AG04449 (cell line): ENCODE measurements at regions not wholly inside any gene's neighbourhood (a gene's known extent, or its start where the extent isn't known, plus 50 kb on each side); places are given as distances from the start of the nearest gene placed in this dataset.
"Not testable (repeated sequence)": the region's sequence is repeated elsewhere in the genome, so short reads cannot be mapped to it uniquely, and the experiment has no call there.

Experiments
- CTCF ChIA-PET: fragments of 350-600 bp; formaldehyde crosslinking; extraction: SDS; loops from one replicate; lab custom pipeline; 2021; ENCODE audit warnings: antibody characterized with exemption; lab: Yijun Ruan, JAX
- POLR2A ChIA-PET: fragments of 400-600, 350-600 bp; formaldehyde crosslinking; extraction: SDS; loops from one replicate; lab custom pipeline; 2020; ENCODE audit warnings: antibody characterized with exemption, inconsistent platforms; lab: Yijun Ruan, JAX
- DNase-seq: peaks from one replicate; pipeline ENCODE4 v3.0.0-alpha.2; 2010; ENCODE audit warnings: low read depth, low spot score
- H3K4me3 ChIP-seq: 2 replicates; pipeline ENCODE4 v1.5.1; 2011; ENCODE audit warnings: low read depth, mild to moderate bottlenecking, control low read depth, low read length
- TF ChIP-seq, protein P1 (sequence below): IDR thresholded peaks from one replicate; pipeline ENCODE4 v1.5.1; 2011; ENCODE audit warnings: mild to moderate bottlenecking, moderate library complexity, low read length, control low read depth, inconsistent platforms; ENCODE audit not compliant: insufficient read depth; ENCODE audit errors: missing control alignments

DNA sequence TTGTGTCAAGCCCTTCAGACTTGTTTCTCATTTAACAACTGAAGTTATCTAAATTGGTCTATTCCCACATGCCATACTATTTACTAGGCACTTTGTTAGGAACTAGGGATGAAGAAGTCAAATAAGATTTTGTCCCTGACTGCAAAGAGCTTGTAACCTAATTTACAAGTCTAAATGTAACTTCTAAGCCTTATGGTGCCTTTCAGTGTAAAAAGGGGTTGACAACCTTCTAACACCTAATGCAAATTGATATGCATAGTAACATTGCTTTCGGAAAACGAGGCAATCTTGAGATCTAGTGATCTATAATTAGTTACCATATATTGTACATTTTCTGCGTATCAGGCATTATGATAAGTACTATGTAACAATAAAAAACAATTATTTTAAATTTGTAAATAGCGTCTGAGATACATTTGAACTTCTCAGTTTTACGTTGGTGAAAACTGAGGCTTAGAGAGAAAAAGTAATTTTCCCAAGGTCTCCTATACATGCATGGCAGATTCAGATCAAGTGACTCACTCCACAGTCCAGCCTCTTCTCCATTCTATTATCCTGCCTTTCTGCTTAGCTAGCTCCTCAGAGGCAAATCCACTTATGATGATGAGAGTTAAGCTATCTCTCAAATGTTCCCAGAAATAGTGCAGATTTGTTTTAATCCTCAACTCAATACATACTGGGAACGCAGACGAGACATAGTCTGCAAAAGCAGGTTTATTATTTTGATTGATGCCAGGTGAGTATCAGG lies 764.9 kb upstream of the SLITRK5 start:
- ChIA-PET POLR2A (no interaction called here), CTCF (no interaction called here)
- DNase-seq: no peak
- TF ChIP-seq, protein P1, sequence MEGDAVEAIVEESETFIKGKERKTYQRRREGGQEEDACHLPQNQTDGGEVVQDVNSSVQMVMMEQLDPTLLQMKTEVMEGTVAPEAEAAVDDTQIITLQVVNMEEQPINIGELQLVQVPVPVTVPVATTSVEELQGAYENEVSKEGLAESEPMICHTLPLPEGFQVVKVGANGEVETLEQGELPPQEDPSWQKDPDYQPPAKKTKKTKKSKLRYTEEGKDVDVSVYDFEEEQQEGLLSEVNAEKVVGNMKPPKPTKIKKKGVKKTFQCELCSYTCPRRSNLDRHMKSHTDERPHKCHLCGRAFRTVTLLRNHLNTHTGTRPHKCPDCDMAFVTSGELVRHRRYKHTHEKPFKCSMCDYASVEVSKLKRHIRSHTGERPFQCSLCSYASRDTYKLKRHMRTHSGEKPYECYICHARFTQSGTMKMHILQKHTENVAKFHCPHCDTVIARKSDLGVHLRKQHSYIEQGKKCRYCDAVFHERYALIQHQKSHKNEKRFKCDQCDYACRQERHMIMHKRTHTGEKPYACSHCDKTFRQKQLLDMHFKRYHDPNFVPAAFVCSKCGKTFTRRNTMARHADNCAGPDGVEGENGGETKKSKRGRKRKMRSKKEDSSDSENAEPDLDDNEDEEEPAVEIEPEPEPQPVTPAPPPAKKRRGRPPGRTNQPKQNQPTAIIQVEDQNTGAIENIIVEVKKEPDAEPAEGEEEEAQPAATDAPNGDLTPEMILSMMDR: no peak
- no peak overlapping the region for H3K4me3 ChIP-seq

DNA sequence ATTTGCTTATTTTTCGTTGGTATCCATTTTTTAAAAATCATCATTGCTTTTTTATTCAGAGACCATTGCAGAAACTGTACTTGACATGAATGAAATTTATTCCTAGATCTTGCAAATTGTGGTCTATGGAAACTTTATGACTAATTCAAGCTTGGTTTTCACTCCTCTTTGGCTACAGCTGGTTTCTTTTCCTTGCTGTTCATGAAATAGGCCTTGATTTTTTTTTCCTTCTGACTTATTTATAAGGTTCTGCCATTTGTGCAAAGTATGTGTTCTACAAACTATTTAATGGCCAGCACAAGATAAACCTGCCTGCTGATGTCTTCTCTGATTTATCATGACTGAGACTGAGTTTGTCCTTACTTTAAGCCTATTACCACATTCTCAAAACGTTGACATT lies 764.0 kb upstream of the SLITRK5 start:
- POLR2A ChIA-PET: no interaction called here
- TF ChIP-seq, protein P1: no peak
- no peak for DNase-seq
- H3K4me3 ChIP-seq: no peak overlapping the region
- CTCF ChIA-PET: no interaction called here

DNA sequence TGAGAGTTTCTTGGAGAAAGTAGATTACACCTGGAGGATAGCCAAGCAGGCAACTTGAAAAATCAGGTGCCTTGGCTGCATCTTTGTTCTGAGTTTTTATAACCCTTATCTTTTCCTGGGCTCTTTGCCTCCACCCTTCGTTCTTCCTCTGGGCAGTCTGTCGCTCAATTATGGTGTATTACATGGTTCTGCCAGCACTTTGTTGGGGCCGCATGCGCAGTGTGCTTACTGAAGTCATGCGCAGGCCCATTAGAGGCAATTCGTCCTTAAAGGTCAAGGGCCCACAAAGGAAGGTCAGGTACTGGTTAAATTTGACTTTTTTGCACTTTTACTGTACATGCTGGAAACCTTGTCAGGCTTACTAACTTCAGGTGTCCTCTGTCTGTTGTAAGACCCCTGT lies 761.9 kb upstream of the SLITRK5 start:
- no peak for DNase-seq
- POLR2A ChIA-PET: no interaction called here
- TF ChIP-seq, protein P1: no peak
- no peak overlapping the region for H3K4me3 ChIP-seq
- CTCF ChIA-PET: no interaction called here

DNA sequence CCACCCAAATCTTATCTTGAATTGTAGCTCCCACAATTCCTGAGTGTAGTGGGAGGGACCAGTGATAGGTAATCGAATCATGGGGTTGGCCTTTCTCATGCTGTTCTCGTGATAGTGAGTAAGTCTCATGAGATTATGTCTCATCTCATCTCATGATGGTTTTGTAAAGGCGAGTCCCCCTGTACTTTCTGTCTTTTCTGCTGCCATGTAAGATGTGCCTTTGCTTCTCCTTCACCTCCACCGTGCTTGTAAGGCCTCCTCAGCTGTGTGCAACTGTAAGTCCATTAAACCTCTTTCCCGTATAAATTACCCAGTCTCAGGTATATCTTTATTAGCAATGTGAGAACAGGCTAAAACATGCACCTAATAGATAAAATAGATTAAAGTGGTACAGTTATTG lies 756.4 kb upstream of the SLITRK5 start:
- CTCF ChIA-PET: no interaction called here

DNA sequence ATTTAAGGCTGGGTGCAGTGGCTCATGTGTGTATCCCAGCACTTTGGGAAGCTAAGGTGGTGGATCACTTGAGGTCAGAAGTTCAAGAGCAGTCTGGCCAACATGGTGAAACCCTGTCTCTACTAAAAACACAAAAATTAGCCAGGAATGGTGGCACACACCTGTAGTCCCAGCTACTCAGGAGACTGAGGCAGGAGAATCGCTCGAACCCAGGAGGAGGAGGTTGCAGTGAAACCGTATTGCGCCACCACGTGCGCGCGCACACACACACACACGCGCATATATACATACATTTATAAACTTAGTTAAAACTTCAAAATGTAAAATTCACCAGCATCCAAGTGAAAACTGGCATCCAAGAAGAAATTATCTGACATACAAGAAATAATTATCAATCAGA lies 753.7 kb upstream of the SLITRK5 start:
- DNase-seq, POLR2A ChIA-PET, CTCF ChIA-PET: not testable (repeated sequence)

More for the DNA sequence above, 756.4 kb upstream of the SLITRK5 start:
- no peak for DNase-seq
- no peak overlapping the region for H3K4me3 ChIP-seq
- POLR2A ChIA-PET: no interaction called here
- TF ChIP-seq, protein P1: no peak

DNA sequence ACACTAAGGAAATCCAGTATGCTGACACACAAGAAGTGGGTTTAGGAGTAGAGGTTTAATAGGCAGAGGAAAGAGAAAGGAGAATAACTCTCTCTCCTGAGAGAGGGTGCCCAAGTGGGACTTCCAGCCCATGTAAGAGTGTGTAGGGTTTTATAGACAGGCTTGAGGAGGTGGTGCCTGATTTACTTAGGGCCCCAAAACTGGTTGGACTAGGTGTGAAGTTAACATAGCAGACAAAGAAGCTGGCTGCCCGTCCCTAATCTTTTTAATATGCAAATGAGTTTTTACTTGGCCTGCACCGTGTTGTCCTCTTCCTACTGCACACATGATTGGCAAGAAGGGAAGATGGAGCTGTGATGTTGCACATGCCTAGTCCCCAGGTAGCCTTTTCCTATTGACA lies 752.5 kb upstream of the SLITRK5 start:
- POLR2A ChIA-PET: no interaction called here
- TF ChIP-seq, protein P1: no peak
- CTCF ChIA-PET: no interaction called here
- H3K4me3 ChIP-seq: no peak overlapping the region
- no peak for DNase-seq

More for the DNA sequence above, 753.7 kb upstream of the SLITRK5 start:
- not testable (repeated sequence) for H3K4me3 ChIP-seq

DNA sequence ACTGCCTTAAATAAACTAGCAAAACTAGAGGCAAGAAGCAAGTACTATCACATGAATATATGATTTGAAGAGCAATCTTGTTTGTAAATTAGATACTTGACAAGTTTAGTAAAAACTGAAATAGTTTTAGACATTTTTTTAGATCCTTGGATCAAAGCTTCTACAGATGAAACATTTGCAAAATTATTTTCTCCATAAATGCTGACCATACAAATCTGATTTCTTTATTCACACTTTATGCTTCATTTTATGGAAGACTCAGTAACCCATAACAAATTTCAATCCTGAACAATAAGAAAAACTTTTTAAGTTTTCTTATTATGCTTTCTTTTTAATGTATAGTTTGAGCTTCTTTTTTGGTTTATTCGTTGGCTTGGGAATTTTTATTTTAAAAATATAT lies 750.2 kb upstream of the SLITRK5 start:
- TF ChIP-seq, protein P1: no peak
- ChIA-PET POLR2A (no interaction called here), CTCF (no interaction called here)
- H3K4me3 ChIP-seq: no peak overlapping the region
- no peak for DNase-seq
